ENCODE measurements at regions not wholly inside any gene's neighbourhood (a gene's known extent, or its start where the extent isn't known, plus 50 kb on each side); places are given as distances from the start of the nearest gene placed in this dataset.

GRCh38 chr2:180130403-180130802, 123.3 kb upstream of the CWC22 start:
- Histone ChIP-seq H3K4me3 (ENCODE audit: low read length) (no peak overlapping the region), H3K36me3 (ENCODE audit: insufficient read depth, low read depth, low read length) (no peaks in the 10 kb centered on the region), H3K4me1 (ENCODE audit: insufficient read depth, low read length) (peaks cover 19% of the 10 kb centered on the region; the same call in 1 of the 2 replicates), H3K27me3 (ENCODE audit: insufficient read depth, low read length) (no peaks in the 10 kb centered on the region), H3K27ac (ENCODE audit: low read length) (no peak overlapping the region), H3K9me3 (ENCODE audit: insufficient read depth, low read depth, low read length) (peaks cover 4% of the 10 kb centered on the region; the same call in 1 of the 2 replicates), H3K9ac (ENCODE audit: low read depth, low read length) (no peak overlapping the region)

- Histone ChIP-seq H3K36me3 (ENCODE audit: insufficient read depth, low read depth, low read length) (no peaks in the 10 kb centered on the region), H3K9me3 (ENCODE audit: insufficient read depth, low read depth, low read length) (peaks cover 4% of the 10 kb centered on the region; the same call in 1 of the 2 replicates), H3K27ac (ENCODE audit: low read length) (no peak overlapping the region), H3K9ac (ENCODE audit: low read depth, low read length) (no peak overlapping the region), H3K27me3 (ENCODE audit: insufficient read depth, low read length) (no peaks in the 10 kb centered on the region), H3K4me1 (ENCODE audit: insufficient read depth, low read length) (peaks cover 19% of the 10 kb centered on the region; the same call in 1 of the 2 replicates), H3K4me3 (ENCODE audit: low read length) (no peak overlapping the region)
Measured at GRCh38 chr2:180128861-180129260, 121.8 kb upstream of the CWC22 start.

GRCh38 chr2:180125245-180125962, 118.3 kb upstream of the CWC22 start:
- H3K4me1 ChIP-seq (ENCODE audit: insufficient read depth, low read length) = peaks cover 11% of the 10 kb centered on the region; the same call in 1 of the 2 replicates
- H3K4me3 ChIP-seq (ENCODE audit: low read length) = no peak overlapping the region
- no peaks in the 10 kb centered on the region for H3K9me3 ChIP-seq (ENCODE audit: insufficient read depth, low read depth, low read length)
- no peak overlapping the region for H3K9ac ChIP-seq (ENCODE audit: low read depth, low read length)
- H3K27me3 ChIP-seq (ENCODE audit: insufficient read depth, low read length) = no peaks in the 10 kb centered on the region
- H3K27ac ChIP-seq (ENCODE audit: low read length) = no peak overlapping the region
- H3K36me3 ChIP-seq (ENCODE audit: insufficient read depth, low read depth, low read length) = no peaks in the 10 kb centered on the region

- H3K4me3 ChIP-seq (ENCODE audit: low read length) = no peak overlapping the region
- no peak overlapping the region for H3K27ac ChIP-seq (ENCODE audit: low read length)
- no peak overlapping the region for H3K9ac ChIP-seq (ENCODE audit: low read depth, low read length)
- H3K9me3 ChIP-seq (ENCODE audit: insufficient read depth, low read depth, low read length) = no peaks in the 10 kb centered on the region
- H3K36me3 ChIP-seq (ENCODE audit: insufficient read depth, low read depth, low read length) = no peaks in the 10 kb centered on the region
- 0 out of 2 replicates have a peak, but pooled peaks cover 6% of the 10 kb centered on the region for H3K4me1 ChIP-seq (ENCODE audit: insufficient read depth, low read length)
- no peaks in the 10 kb centered on the region for H3K27me3 ChIP-seq (ENCODE audit: insufficient read depth, low read length)
Measured at GRCh38 chr2:180124273-180125139, 117.4 kb upstream of the CWC22 start.

- no peaks in the 10 kb centered on the region for H3K9me3 ChIP-seq (ENCODE audit: insufficient read depth, low read depth, low read length)
- no peaks in the 10 kb centered on the region for H3K4me1 ChIP-seq (ENCODE audit: insufficient read depth, low read length)
- H3K9ac ChIP-seq (ENCODE audit: low read depth, low read length) = no peak overlapping the region
- H3K4me3 ChIP-seq (ENCODE audit: low read length) = no peak overlapping the region
- no peak overlapping the region for H3K27ac ChIP-seq (ENCODE audit: low read length)
- H3K27me3 ChIP-seq (ENCODE audit: insufficient read depth, low read length) = no peaks in the 10 kb centered on the region
- H3K36me3 ChIP-seq (ENCODE audit: insufficient read depth, low read depth, low read length) = no peaks in the 10 kb centered on the region
Measured at GRCh38 chr2:180122874-180123273, 115.8 kb upstream of the CWC22 start.

- H3K4me1 ChIP-seq (ENCODE audit: insufficient read depth, low read length) = no peaks in the 10 kb centered on the region
- no peak overlapping the region for H3K4me3 ChIP-seq (ENCODE audit: low read length)
- no peak overlapping the region for H3K27ac ChIP-seq (ENCODE audit: low read length)
- H3K9ac ChIP-seq (ENCODE audit: low read depth, low read length) = no peak overlapping the region
- H3K27me3 ChIP-seq (ENCODE audit: insufficient read depth, low read length) = no peaks in the 10 kb centered on the region
- no peaks in the 10 kb centered on the region for H3K36me3 ChIP-seq (ENCODE audit: insufficient read depth, low read depth, low read length)
- H3K9me3 ChIP-seq (ENCODE audit: insufficient read depth, low read depth, low read length) = no peaks in the 10 kb centered on the region
Measured at GRCh38 chr2:180115675-180116074, 108.6 kb upstream of the CWC22 start.

- Histone ChIP-seq H3K9ac (ENCODE audit: low read depth, low read length) (no peak overlapping the region), H3K27ac (ENCODE audit: low read length) (peak overlapping the region; percentile 17), H3K9me3 (ENCODE audit: insufficient read depth, low read depth, low read length) (no peaks in the 10 kb centered on the region), H3K27me3 (ENCODE audit: insufficient read depth, low read length) (no peaks in the 10 kb centered on the region), H3K4me3 (ENCODE audit: low read length) (no peak overlapping the region), H3K36me3 (ENCODE audit: insufficient read depth, low read depth, low read length) (no peaks in the 10 kb centered on the region), H3K4me1 (ENCODE audit: insufficient read depth, low read length) (no peaks in the 10 kb centered on the region)
Measured at GRCh38 chr2:180115269-180115668, 108.2 kb upstream of the CWC22 start.

GRCh38 chr2:180111901-180112300, 104.8 kb upstream of the CWC22 start:
- Histone ChIP-seq H3K9me3 (ENCODE audit: insufficient read depth, low read depth, low read length) (no peaks in the 10 kb centered on the region), H3K27me3 (ENCODE audit: insufficient read depth, low read length) (no peaks in the 10 kb centered on the region), H3K9ac (ENCODE audit: low read depth, low read length) (no peak overlapping the region), H3K36me3 (ENCODE audit: insufficient read depth, low read depth, low read length) (no peaks in the 10 kb centered on the region), H3K27ac (ENCODE audit: low read length) (no peak overlapping the region), H3K4me3 (ENCODE audit: low read length) (no peak overlapping the region), H3K4me1 (ENCODE audit: insufficient read depth, low read length) (no peaks in the 10 kb centered on the region)

- Histone ChIP-seq H3K4me3 (ENCODE audit: low read length) (no peak overlapping the region), H3K27me3 (ENCODE audit: insufficient read depth, low read length) (no peaks in the 10 kb centered on the region), H3K36me3 (ENCODE audit: insufficient read depth, low read depth, low read length) (no peaks in the 10 kb centered on the region), H3K9me3 (ENCODE audit: insufficient read depth, low read depth, low read length) (no peaks in the 10 kb centered on the region), H3K9ac (ENCODE audit: low read depth, low read length) (no peak overlapping the region), H3K27ac (ENCODE audit: low read length) (no peak overlapping the region), H3K4me1 (ENCODE audit: insufficient read depth, low read length) (no peaks in the 10 kb centered on the region)
Measured at GRCh38 chr2:180110469-180110868, 103.4 kb upstream of the CWC22 start.

GRCh38 chr2:180101846-180102245, 94.7 kb upstream of the CWC22 start:
- Histone ChIP-seq H3K27ac (ENCODE audit: low read length) (no peak overlapping the region), H3K9ac (ENCODE audit: low read depth, low read length) (no peak overlapping the region), H3K27me3 (ENCODE audit: insufficient read depth, low read length) (no peaks in the 10 kb centered on the region), H3K4me1 (ENCODE audit: insufficient read depth, low read length) (no peaks in the 10 kb centered on the region), H3K4me3 (ENCODE audit: low read length) (no peak overlapping the region), H3K36me3 (ENCODE audit: insufficient read depth, low read depth, low read length) (no peaks in the 10 kb centered on the region), H3K9me3 (ENCODE audit: insufficient read depth, low read depth, low read length) (no peaks in the 10 kb centered on the region)

- Histone ChIP-seq H3K4me1 (ENCODE audit: insufficient read depth, low read length) (no peaks in the 10 kb centered on the region), H3K4me3 (ENCODE audit: low read length) (no peak overlapping the region), H3K36me3 (ENCODE audit: insufficient read depth, low read depth, low read length) (no peaks in the 10 kb centered on the region), H3K27me3 (ENCODE audit: insufficient read depth, low read length) (no peaks in the 10 kb centered on the region), H3K27ac (ENCODE audit: low read length) (no peak overlapping the region), H3K9me3 (ENCODE audit: insufficient read depth, low read depth, low read length) (no peaks in the 10 kb centered on the region), H3K9ac (ENCODE audit: low read depth, low read length) (no peak overlapping the region)
Measured at GRCh38 chr2:180099308-180099707, 92.2 kb upstream of the CWC22 start.

GRCh38 chr2:180085144-180085543, 78.0 kb upstream of the CWC22 start:
- no peak overlapping the region for H3K27ac ChIP-seq (ENCODE audit: low read length)
- H3K9ac ChIP-seq (ENCODE audit: low read depth, low read length) = no peak overlapping the region
- H3K4me3 ChIP-seq (ENCODE audit: low read length) = no peak overlapping the region
- no peaks in the 10 kb centered on the region for H3K4me1 ChIP-seq (ENCODE audit: insufficient read depth, low read length)
- no peaks in the 10 kb centered on the region for H3K27me3 ChIP-seq (ENCODE audit: insufficient read depth, low read length)
- H3K9me3 ChIP-seq (ENCODE audit: insufficient read depth, low read depth, low read length) = peaks cover 18% of the 10 kb centered on the region; the same call in 1 of the 2 replicates
- no peaks in the 10 kb centered on the region for H3K36me3 ChIP-seq (ENCODE audit: insufficient read depth, low read depth, low read length)
